ENCODE measurements at regions not wholly inside any gene's neighbourhood (a gene's known extent, or its start where the extent isn't known, plus 50 kb on each side); places are given as distances from the start of the nearest gene placed in this dataset.
"Not testable (repeated sequence)": the region's sequence is repeated elsewhere in the genome, so short reads cannot be mapped to it uniquely, and the experiment has no call there.

DNA sequence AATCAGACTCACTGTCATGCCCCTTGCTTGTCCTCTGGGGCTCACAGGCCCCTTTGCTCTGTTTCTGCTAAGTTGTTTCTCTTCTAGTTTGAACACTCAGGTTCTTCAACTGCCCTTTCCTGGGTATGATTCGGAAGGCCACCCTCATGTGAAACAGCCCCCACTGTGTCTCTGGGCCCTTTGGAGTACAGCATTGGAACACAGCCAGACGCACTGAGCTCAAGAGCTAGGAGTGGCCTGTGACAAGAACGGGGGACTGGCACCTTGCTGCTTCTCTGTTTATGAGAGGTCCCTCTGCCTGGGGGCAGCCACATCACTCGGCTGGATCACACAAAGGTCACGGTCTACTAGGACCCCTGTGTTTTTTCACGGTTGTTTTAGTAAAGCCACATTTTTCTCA is 114.4 kb upstream of the ZC3H12A start:
- no peak overlapping the region for H3K4me3 ChIP-seq (ENCODE audit: low read length)
- TF ChIP-seq, protein P1, sequence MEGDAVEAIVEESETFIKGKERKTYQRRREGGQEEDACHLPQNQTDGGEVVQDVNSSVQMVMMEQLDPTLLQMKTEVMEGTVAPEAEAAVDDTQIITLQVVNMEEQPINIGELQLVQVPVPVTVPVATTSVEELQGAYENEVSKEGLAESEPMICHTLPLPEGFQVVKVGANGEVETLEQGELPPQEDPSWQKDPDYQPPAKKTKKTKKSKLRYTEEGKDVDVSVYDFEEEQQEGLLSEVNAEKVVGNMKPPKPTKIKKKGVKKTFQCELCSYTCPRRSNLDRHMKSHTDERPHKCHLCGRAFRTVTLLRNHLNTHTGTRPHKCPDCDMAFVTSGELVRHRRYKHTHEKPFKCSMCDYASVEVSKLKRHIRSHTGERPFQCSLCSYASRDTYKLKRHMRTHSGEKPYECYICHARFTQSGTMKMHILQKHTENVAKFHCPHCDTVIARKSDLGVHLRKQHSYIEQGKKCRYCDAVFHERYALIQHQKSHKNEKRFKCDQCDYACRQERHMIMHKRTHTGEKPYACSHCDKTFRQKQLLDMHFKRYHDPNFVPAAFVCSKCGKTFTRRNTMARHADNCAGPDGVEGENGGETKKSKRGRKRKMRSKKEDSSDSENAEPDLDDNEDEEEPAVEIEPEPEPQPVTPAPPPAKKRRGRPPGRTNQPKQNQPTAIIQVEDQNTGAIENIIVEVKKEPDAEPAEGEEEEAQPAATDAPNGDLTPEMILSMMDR (conservative IDR thresholded peaks at IDR 0.05; ENCODE audit: low read depth, low read length) = no peak
- DNase-seq (ENCODE audit: low read depth) = no peak

- DNase-seq (ENCODE audit: low read depth) = no peak
- TF ChIP-seq, protein P1 (conservative IDR thresholded peaks at IDR 0.05; ENCODE audit: low read depth, low read length) = no peak
- no peak overlapping the region for H3K4me3 ChIP-seq (ENCODE audit: low read length)
Observed at GRCh38 chr1:37362594-37363385, 111.6 kb upstream of the ZC3H12A start.

- H3K4me3 ChIP-seq (ENCODE audit: low read length) = no peak overlapping the region
- TF ChIP-seq, protein P1 (conservative IDR thresholded peaks at IDR 0.05; ENCODE audit: low read depth, low read length) = no peak
- no peak for DNase-seq (ENCODE audit: low read depth)
Observed at GRCh38 chr1:37363535-37363934, 110.8 kb upstream of the ZC3H12A start.

DNA sequence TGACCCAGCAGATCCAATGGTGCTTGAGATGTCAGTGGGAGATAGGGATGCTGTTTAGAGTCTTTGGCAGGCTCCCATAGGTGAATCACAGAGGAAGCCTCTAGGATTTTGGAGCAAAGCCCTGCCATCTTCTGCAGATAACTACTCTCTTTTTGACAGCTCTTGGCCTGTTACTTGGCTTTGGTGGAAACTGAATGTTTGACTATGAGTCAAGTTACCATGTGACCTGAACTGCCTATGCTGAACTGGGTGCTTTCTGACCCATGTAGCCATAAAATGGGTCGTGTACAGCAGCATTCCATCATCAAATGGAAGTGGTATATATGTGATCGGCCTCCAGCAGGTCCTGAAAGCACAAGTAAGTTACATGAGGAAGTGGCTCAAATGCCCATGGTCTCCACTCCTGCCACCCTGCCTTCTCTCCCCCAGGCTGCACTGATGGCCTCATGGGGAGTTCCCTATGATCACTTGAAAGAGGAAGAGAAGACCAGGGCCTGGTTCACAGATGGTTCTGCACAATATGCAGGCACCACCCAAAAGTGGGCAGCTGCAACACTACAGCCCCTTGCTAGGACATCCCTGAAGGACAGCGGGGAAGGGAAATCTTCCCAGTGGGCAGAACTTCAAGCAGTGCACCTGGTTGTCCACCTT is 105.6 kb upstream of the ZC3H12A start:
- H3K4me3 ChIP-seq (ENCODE audit: low read length); DNase-seq (ENCODE audit: low read depth): not testable (repeated sequence)

GRCh38 chr1:37372302-37372701 is 102.1 kb upstream of the ZC3H12A start:
- no peak overlapping the region for H3K4me3 ChIP-seq (ENCODE audit: low read length)
- TF ChIP-seq, protein P1 (conservative IDR thresholded peaks at IDR 0.05; ENCODE audit: low read depth, low read length) = no peak
- no peak for DNase-seq (ENCODE audit: low read depth)

DNA sequence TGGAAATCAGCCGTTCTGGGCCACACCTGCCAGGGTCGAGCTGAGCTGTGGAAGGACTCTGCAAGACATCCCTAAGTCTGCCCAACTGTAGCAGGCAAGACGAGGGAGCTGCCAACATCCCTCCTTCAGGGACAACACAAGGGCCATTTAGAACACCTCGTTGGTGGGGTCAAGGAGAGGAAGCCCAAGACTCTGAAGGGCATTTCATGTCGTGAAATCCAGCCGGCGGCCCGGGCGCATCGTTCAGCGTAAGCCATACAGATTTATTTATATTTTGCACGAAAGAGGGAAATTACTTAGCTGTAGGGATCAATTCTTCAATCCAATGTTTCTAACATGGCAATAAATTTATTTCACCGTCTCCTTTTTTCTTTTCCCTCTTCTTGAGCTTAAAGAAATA is 101.7 kb upstream of the ZC3H12A start:
- DNase-seq (ENCODE audit: low read depth) = no peak
- H3K4me3 ChIP-seq (ENCODE audit: low read length) = no peak overlapping the region
- TF ChIP-seq, protein P1 (conservative IDR thresholded peaks at IDR 0.05; ENCODE audit: low read depth, low read length) = no peak

- DNase-seq (ENCODE audit: low read depth) = no peak
- TF ChIP-seq, protein P1 (conservative IDR thresholded peaks at IDR 0.05; ENCODE audit: low read depth, low read length) = no peak
- H3K4me3 ChIP-seq (ENCODE audit: low read length) = no peak overlapping the region
Observed at GRCh38 chr1:37373413-37373812, 101.0 kb upstream of the ZC3H12A start.

DNA sequence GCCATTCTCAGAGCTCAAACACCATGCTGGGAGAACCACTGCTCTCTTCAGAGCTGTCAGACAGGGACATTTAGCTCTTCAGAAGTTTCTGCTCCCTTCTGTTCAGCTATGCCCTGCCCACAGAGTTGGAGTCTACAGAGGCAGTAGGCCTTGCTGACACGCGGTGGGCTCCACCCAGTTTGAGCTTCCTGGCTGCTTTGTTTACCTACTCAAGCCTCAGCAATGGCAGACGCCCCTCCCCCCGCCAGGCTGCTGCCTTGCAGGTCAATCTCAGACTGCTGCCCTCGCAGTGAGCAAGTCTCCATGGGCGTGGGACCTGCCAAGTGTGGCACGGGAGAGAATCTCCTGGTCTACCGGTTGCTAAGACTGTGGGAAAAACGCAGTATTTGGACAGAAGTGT is 93.8 kb upstream of the ZC3H12A start:
- not testable (repeated sequence) for H3K4me3 ChIP-seq (ENCODE audit: low read length)

More for the DNA sequence above, 93.8 kb upstream of the ZC3H12A start:
- not testable (repeated sequence) for DNase-seq (ENCODE audit: low read depth)

Measured in retinal pigment epithelial cell (primary cell).